Small intestine (tissue), 7 donors: ENCODE measurements at regions not wholly inside any gene's neighbourhood (a gene's known extent, or its start where the extent isn't known, plus 50 kb on each side); places are given as distances from the start of the nearest gene placed in this dataset.

Experiments used
- DNase-seq, 2 donors: peaks; one replicate each; pipeline versions ENCODE4 v3.0.0 to v3.0.0-alpha.2; 2013
- FAIRE-seq: peaks from 2 replicates; lab custom pipeline; 2012; peaks lifted over from hg19 to GRCh38; lab: Jason Lieb, UNC
- H3K27ac ChIP-seq, 3 donors: one replicate each; pipeline ENCODE4 v1.5.1; 2013; ENCODE audit warnings: low read length in 2 of 3, mild to moderate bottlenecking in 2 of 3, control low read depth in 1 of 3, inconsistent platforms in 1 of 3, low read depth in 1 of 3, moderate library complexity in 1 of 3
- H3K27me3 ChIP-seq, 3 donors: one replicate each; pipeline ENCODE4 v1.6.1; 2013; ENCODE audit warnings: low read length in 3 of 3, inconsistent platforms in 1 of 3; ENCODE audit not compliant: control insufficient read depth in 3 of 3, insufficient read depth in 3 of 3
- H3K36me3 ChIP-seq, 3 donors: one replicate each; pipeline ENCODE4 v1.6.1; 2013; ENCODE audit warnings: low read length in 3 of 3, inconsistent platforms in 1 of 3, low read depth in 1 of 3, mild to moderate bottlenecking in 1 of 3, moderate library complexity in 1 of 3; ENCODE audit not compliant: control insufficient read depth in 3 of 3, insufficient read depth in 2 of 3
- H3K4me1 ChIP-seq, 3 donors: one replicate each; pipeline ENCODE4 v1.6.1; 2013; ENCODE audit warnings: low read length in 2 of 3, inconsistent platforms in 1 of 3, low read depth in 1 of 3, mild to moderate bottlenecking in 1 of 3, moderate library complexity in 1 of 3; ENCODE audit not compliant: control insufficient read depth in 3 of 3, insufficient read depth in 2 of 3
- H3K4me3 ChIP-seq, 3 donors: one replicate each; pipeline ENCODE4 v1.5.1; 2013; ENCODE audit warnings: low read length in 3 of 3, control low read depth in 1 of 3, inconsistent platforms in 1 of 3, low read depth in 1 of 3, mild to moderate bottlenecking in 1 of 3, moderate library complexity in 1 of 3
- H3K9me3 ChIP-seq, 2 donors: one replicate each; pipeline ENCODE4 v1.6.1; 2013; ENCODE audit warnings: low read depth in 1 of 2, low read length in 1 of 2; ENCODE audit not compliant: control insufficient read depth in 2 of 2, insufficient read depth in 1 of 2
- WGBS, 3 donors: extraction: QIAGEN DNeasy Blood & Tissue Kit; methylation state at CpG; one replicate each; pipeline ENCODE4 v1.1.7; 2013; 5-methylcytosine and 5-hydroxymethylcytosine counted together
- donor health status: healthy with polysubstance abuse.
- donor health status: control.
- donor health status: control.
- donor health status: Bipolar disorder and iron deficiency.
- donor health status: healthy.

GRCh38 chr9:26013199-26013598 lies 335.0 kb upstream of the TUSC1 start:
- Histone ChIP-seq H3K4me1 (no peaks in the 10 kb centered on the region), H3K36me3 (no peaks in the 10 kb centered on the region), H3K4me3 (no peak overlapping the region), H3K27ac (no peak overlapping the region), H3K27me3 (no peaks in the 10 kb centered on the region), H3K9me3 (peaks cover 0 to 3% of the 10 kb centered on the region in 2 donors)
- no peak for FAIRE-seq
- DNase-seq = no peak

GRCh38 chr9:26012797-26013196 lies 334.6 kb upstream of the TUSC1 start:
- no peak for DNase-seq
- H3K27me3 ChIP-seq = no peaks in the 10 kb centered on the region
- no peak for FAIRE-seq
- peaks cover 0 to 3% of the 10 kb centered on the region in 2 donors for H3K9me3 ChIP-seq
- H3K36me3 ChIP-seq = no peaks in the 10 kb centered on the region
- H3K4me1 ChIP-seq = no peaks in the 10 kb centered on the region
- 90 to 91% (median 91%) methylated on average over 3 of the region's 3 CpGs for WGBS, 3 donors
- no peak overlapping the region for H3K27ac ChIP-seq
- no peak overlapping the region for H3K4me3 ChIP-seq

GRCh38 chr9:25994605-25995004 lies 316.4 kb upstream of the TUSC1 start:
- no peaks in the 10 kb centered on the region for H3K4me1 ChIP-seq
- no peaks in the 10 kb centered on the region for H3K27me3 ChIP-seq
- DNase-seq = no peak
- WGBS, 3 donors = 59 to 84% (median 64%) methylated on average over 6 of the region's 6 CpGs
- no peak for FAIRE-seq
- H3K27ac ChIP-seq = no peak overlapping the region
- peaks cover 0 to 40% of the 10 kb centered on the region in 2 donors for H3K9me3 ChIP-seq
- no peak overlapping the region for H3K4me3 ChIP-seq
- no peaks in the 10 kb centered on the region for H3K36me3 ChIP-seq

- H3K9me3 ChIP-seq = peaks cover 0 to 24% of the 10 kb centered on the region in 2 donors
- FAIRE-seq = no peak
- no peak overlapping the region for H3K27ac ChIP-seq
- WGBS, 3 donors = 72 to 88% (median 72%) methylated on average over 1 of the region's 1 CpG
- H3K4me1 ChIP-seq = no peaks in the 10 kb centered on the region
- no peaks in the 10 kb centered on the region for H3K36me3 ChIP-seq
- H3K4me3 ChIP-seq = no peak overlapping the region
- no peak for DNase-seq
- H3K27me3 ChIP-seq = no peaks in the 10 kb centered on the region
Observed at GRCh38 chr9:25990376-25990775, 312.1 kb upstream of the TUSC1 start.

GRCh38 chr9:25975667-25976066 lies 297.4 kb upstream of the TUSC1 start:
- H3K36me3 ChIP-seq = no peaks in the 10 kb centered on the region
- DNase-seq = no peak
- H3K27ac ChIP-seq = no peak overlapping the region
- no peaks in the 10 kb centered on the region for H3K4me1 ChIP-seq
- no peak for FAIRE-seq
- H3K9me3 ChIP-seq = peaks cover 0 to 12% of the 10 kb centered on the region in 2 donors
- H3K4me3 ChIP-seq = no peak overlapping the region
- H3K27me3 ChIP-seq = no peaks in the 10 kb centered on the region
- WGBS, 3 donors = 88 to 92% (median 89%) methylated on average over 1 of the region's 1 CpG

- Histone ChIP-seq H3K9me3 (peaks cover 0 to 4% of the 10 kb centered on the region in 2 donors), H3K36me3 (no peaks in the 10 kb centered on the region), H3K27me3 (no peaks in the 10 kb centered on the region), H3K4me3 (no peak overlapping the region), H3K27ac (no peak overlapping the region), H3K4me1 (no peaks in the 10 kb centered on the region)
- FAIRE-seq = no peak
- WGBS, 3 donors = 35 to 41% (median 40%) methylated on average over 3 of the region's 3 CpGs
- DNase-seq = peak in 1 of 2 donors; percentile 0
Observed at GRCh38 chr9:25964239-25964638, 286.0 kb upstream of the TUSC1 start.

GRCh38 chr9:25960178-25960577 lies 281.9 kb upstream of the TUSC1 start:
- H3K36me3 ChIP-seq = no peaks in the 10 kb centered on the region
- WGBS, 3 donors = 52 to 74% (median 66%) methylated on average over 3 of the region's 3 CpGs
- no peak for FAIRE-seq

GRCh38 chr9:25954209-25954608 lies 276.0 kb upstream of the TUSC1 start:
- FAIRE-seq (no peak), DNase-seq (no peak)

More at GRCh38 chr9:25960178-25960577, 281.9 kb upstream of the TUSC1 start:
- Histone ChIP-seq H3K9me3 (peaks cover 0 to 4% of the 10 kb centered on the region in 2 donors), H3K27me3 (no peaks in the 10 kb centered on the region), H3K4me1 (no peaks in the 10 kb centered on the region), H3K27ac (no peak overlapping the region), H3K4me3 (no peak overlapping the region)
- DNase-seq = no peak

GRCh38 chr9:25948182-25948581 lies 269.9 kb upstream of the TUSC1 start:
- H3K27ac ChIP-seq = no peak overlapping the region
- DNase-seq (no peak), FAIRE-seq (no peak)
- no peaks in the 10 kb centered on the region for H3K27me3 ChIP-seq
- no peaks in the 10 kb centered on the region for H3K36me3 ChIP-seq
- no peak overlapping the region for H3K4me3 ChIP-seq
- peaks cover 0 to 14% of the 10 kb centered on the region in 2 donors for H3K9me3 ChIP-seq
- H3K4me1 ChIP-seq = no peaks in the 10 kb centered on the region

More at GRCh38 chr9:25954209-25954608, 276.0 kb upstream of the TUSC1 start:
- H3K4me3 ChIP-seq = no peak overlapping the region
- no peaks in the 10 kb centered on the region for H3K4me1 ChIP-seq
- H3K27ac ChIP-seq = no peak overlapping the region
- no peaks in the 10 kb centered on the region for H3K27me3 ChIP-seq
- H3K36me3 ChIP-seq = no peaks in the 10 kb centered on the region
- peaks cover 0 to 10% of the 10 kb centered on the region in 2 donors for H3K9me3 ChIP-seq
